Midbrain (tissue), 1 donor: ENCODE measurements at regions not wholly inside any gene's neighbourhood (a gene's known extent, or its start where the extent isn't known, plus 50 kb on each side); places are given as distances from the start of the nearest gene placed in this dataset.

Source experiments
- DNase-seq: peaks from one replicate; lab custom pipeline; 2025; lab: John Stamatoyannopoulos, UW

GRCh38 chr18:10312326-10313015, 142.0 kb upstream of the APCDD1 start:
- no peak for DNase-seq

GRCh38 chr18:10313016-10313342, 141.5 kb upstream of the APCDD1 start:
- no peak for DNase-seq

- DNase-seq: no peak
Measured at GRCh38 chr18:10314066-10314465, 140.4 kb upstream of the APCDD1 start.

GRCh38 chr18:10315522-10315921, 138.9 kb upstream of the APCDD1 start:
- no peak for DNase-seq

GRCh38 chr18:10316778-10317177, 137.7 kb upstream of the APCDD1 start:
- DNase-seq: no peak

- no peak for DNase-seq
Measured at GRCh38 chr18:10317864-10318690, 136.4 kb upstream of the APCDD1 start.

- DNase-seq: no peak
Measured at GRCh38 chr18:10318691-10318970, 135.8 kb upstream of the APCDD1 start.

GRCh38 chr18:10319026-10319425, 135.4 kb upstream of the APCDD1 start:
- no peak for DNase-seq

- DNase-seq: no peak
Measured at GRCh38 chr18:10319914-10320600, 134.4 kb upstream of the APCDD1 start.

- DNase-seq: no peak
Measured at GRCh38 chr18:10320791-10321190, 133.6 kb upstream of the APCDD1 start.

GRCh38 chr18:10321576-10321975, 132.9 kb upstream of the APCDD1 start:
- no peak for DNase-seq

- no peak for DNase-seq
Measured at GRCh38 chr18:10322004-10322403, 132.4 kb upstream of the APCDD1 start.

GRCh38 chr18:10322435-10322834, 132.0 kb upstream of the APCDD1 start:
- no peak for DNase-seq

- DNase-seq: no peak
Measured at GRCh38 chr18:10329101-10329500, 125.3 kb upstream of the APCDD1 start.

- DNase-seq: no peak
Measured at GRCh38 chr18:10330428-10330827, 124.0 kb upstream of the APCDD1 start.

- no peak for DNase-seq
Measured at GRCh38 chr18:10332452-10332851, 122.0 kb upstream of the APCDD1 start.

- no peak for DNase-seq
Measured at GRCh38 chr18:10336749-10337350, 117.6 kb upstream of the APCDD1 start.

- no peak for DNase-seq
Measured at GRCh38 chr18:10340821-10341220, 113.6 kb upstream of the APCDD1 start.

- peak; percentile 63 for DNase-seq
Measured at GRCh38 chr18:10343778-10344177, 110.7 kb upstream of the APCDD1 start.

- no peak for DNase-seq
Measured at GRCh38 chr18:10346749-10347415, 107.6 kb upstream of the APCDD1 start.

- DNase-seq: no peak
Measured at GRCh38 chr18:10349561-10349960, 104.9 kb upstream of the APCDD1 start.

- no peak for DNase-seq
Measured at GRCh38 chr18:10350661-10351060, 103.8 kb upstream of the APCDD1 start.
